Left kidney (tissue), 1 donor: ENCODE measurements at regions not wholly inside any gene's neighbourhood (a gene's known extent, or its start where the extent isn't known, plus 50 kb on each side); places are given as distances from the start of the nearest gene placed in this dataset.
A peak's percentile ranks its signal among the peaks of the same experiment; 100 is the strongest.

Experiments used
- DNase-seq: peaks from one replicate; pipeline ENCODE4 v3.0.0-alpha.2; 2013

DNA sequence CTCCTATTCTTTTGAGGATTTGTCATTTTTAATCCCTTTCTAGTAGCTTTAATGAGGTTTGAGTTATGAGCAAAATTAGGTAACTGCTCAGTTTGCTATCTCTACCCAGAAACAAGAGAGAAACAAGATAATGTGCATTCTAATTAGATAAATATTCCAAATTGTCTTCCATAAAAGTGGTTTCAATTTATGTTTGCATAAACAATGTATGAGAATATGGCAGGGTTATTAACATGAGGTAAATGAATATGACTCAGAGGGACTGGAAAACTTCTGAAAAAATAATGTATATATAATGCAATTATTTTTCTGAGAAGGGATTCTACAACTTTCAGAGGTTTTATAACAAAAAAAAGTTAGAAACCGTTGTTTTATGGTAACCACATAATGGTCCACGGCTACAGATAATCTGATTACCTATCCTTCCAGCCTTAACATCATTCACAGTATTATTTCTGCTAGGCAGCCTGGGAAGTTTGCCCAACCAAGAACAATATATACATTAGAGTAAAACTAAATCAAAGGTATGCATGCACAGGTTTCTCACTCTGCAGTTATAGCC, 101.2 kb downstream of the CRPPA start:
- no peak for DNase-seq

DNA sequence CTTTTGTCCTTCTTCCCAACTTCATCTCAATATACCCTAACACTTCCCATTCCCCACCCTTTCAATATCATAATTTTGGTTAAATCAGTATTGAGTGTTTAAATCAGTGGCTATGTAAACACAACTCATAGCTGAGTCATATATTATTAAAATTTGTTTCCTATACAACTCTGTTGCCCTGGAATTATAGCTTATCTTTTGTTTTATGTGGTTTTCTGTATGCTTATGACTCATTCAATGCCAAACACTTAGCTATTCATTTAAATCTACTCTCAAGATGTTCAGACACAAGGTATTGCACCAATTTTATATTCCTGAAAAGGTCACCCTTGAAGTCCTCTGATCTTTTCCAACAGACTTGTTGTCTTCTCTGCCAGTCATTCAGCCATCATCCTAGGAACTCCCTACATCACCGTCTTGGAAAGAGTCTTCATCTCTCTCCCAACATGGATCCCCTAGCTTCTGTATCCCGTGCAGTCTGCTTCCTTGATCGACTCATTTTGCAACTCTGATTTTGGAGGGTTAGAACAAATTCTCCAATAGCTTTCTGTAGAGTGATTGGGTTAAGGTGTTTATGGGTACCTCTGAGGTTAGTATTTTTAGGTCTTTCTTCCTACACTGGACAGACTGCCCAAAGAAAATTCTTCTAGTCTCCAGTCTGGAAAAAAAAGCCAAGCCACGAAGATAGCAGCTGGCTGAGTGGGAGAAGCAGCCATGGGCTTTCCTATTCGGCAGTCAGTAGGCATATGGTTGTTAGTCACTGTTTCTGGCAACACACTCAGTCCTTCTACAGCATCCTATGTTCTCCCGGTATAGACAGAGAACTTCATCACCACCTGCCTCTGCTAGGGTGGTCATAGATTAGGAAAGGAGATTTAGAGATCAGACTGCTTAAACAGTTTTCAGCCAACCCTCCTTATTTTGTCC, 102.1 kb downstream of the CRPPA start:
- DNase-seq, result no peak

DNA sequence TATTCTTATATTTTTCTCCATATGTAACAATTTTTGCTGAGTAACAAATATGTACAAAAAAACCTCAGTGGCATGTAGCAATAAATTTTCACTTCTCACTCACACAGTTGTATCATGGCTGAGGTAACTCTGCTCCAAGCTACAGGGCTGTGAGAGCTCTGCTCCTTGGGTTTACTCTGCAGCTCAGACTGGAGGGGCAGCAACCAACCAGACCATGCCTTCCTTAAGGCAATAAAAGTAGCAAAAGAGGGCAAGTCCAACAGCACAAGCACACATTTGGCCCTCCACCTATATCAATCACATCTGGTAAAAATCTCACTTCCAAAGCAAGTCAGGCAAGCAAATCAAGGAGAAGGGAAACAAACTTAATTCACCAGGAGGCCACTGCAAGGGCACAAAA, 102.9 kb downstream of the CRPPA start:
- DNase-seq, result no peak

DNA sequence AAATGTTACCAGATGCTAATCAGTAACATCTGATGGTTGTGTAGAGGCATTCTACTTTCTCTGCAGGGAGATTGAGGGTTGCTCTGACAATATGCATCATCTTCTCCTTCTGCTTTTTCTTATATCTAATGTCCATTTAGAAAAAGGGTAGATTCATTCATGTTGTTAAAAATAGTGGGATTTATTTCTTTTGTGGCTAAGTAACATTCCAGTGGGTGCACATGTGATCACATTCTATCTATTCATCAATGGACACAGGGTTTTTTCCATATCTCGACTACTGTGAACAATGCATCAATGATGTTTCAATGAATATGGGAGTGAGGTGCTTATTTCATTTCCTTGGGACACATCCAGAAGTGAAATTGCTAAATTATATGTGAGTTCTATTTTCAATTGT, 103.9 kb downstream of the CRPPA start:
- no peak for DNase-seq

DNA sequence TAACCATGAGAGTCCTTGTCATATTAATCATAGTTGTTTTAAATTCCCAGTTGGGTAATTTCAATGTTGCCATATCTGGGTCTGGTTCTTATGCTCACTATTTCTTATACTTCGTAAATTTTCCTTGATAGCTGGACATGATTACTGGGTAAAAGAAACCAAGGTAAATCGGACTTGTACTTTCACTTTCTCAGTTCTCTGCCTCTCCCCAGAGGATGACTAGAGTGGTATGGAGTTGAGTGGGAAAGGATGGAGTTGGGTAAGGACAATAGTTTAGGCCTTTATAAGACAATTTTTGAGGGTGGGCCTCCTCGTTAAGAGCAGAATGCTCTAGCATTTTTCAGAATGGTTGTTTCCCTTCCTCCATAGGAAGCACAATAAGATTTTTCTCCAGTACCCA, 106.1 kb downstream of the CRPPA start:
- DNase-seq, result no peak

DNA sequence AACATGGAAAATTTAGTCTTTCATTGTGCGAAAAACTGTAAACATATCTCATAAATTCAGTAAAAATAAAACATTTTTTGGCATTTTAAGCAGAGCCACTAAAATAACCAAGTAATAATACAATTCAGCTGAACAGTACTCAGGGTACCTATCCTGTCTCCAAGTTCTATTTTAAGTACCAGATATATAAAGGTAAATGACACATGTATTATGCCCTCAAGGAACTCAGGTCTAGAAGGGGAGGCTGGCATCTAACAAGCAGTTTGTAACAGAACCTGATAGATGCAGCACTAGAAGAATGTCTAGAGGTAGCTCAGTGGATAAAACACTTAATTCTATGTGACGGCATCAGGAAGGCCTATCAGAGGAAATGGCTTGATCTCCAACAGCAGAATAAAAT, 112.2 kb downstream of the CRPPA start:
- no peak for DNase-seq

DNA sequence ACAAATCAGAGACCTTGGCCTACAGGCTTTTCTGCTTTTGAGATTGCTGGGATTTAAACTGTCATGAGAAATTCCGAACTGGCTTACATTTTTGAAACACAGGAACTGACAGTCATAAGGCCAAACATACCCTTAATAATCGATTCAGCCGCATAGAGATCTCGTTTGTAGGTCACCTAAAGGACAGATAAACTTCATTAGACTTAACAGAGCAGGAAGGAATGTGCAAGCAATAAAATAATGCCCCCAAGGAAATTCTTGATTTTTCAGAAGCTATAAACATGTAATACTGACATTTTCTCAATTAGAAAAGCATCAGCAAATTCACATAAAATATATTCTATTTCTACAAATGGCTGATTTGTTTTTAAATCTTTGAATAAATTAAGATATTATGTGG, 120.0 kb downstream of the CRPPA start:
- no peak for DNase-seq

DNA sequence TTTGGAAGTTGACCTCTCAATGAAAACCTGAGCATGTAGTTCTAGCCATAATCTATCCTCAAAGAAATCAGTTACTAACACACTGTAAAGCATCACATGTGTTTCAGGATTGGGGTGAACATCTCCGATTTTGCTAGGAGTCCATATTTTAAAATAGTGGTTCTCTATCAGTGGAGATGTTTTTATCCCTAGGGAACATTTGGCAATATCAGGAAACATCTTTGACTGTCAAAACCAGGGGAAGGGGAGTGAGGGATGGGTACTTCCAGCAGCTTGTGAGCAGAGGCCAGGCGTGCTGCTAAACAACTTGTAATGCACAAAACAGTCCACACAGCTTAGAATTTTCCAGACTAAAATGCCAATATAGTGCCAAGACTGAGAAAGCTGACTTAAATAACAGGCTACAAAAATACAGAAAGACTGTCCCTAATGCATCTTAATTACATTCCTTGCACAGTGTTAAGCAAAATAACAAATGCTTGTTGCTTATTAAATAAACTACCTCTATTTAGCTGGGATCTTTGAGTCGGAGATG, 120.9 kb downstream of the CRPPA start:
- DNase-seq, result no peak

DNA sequence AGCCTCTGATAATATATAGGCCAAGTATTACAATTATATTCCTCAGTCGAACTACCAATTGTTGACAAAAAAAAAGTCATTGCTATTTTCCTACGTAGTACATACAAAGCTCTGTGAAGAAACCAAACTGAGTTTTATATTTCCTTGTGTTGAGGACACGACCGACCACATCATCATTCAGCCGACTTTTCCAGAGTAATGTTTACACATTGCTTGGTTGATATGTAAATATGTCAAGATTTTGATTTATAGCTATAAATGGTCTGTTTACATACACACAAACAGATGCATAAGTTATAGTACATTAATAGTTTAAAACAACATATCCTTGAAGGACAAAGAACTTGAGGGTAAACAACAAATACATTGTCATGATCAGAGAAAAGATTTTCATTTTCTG, 121.5 kb downstream of the CRPPA start:
- no peak for DNase-seq

DNA sequence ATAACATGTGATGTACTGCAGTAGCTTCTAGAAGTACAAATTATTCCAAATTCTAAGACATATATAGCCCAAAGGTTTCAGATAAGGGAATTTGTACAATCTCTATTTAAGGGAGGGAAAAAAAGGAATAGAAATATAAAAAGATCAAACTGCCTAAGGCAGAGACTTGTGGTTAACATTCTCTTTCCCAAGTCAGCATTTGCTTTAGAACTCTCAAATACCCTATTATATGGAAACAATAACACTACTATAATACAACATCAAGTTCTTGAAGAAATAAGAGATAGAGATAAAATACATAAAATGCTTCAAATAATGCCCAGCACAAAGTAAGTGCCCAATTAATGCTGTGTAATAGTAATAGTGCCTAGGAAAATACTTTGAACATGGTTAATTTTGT, 123.1 kb downstream of the CRPPA start:
- DNase-seq, result no peak

DNA sequence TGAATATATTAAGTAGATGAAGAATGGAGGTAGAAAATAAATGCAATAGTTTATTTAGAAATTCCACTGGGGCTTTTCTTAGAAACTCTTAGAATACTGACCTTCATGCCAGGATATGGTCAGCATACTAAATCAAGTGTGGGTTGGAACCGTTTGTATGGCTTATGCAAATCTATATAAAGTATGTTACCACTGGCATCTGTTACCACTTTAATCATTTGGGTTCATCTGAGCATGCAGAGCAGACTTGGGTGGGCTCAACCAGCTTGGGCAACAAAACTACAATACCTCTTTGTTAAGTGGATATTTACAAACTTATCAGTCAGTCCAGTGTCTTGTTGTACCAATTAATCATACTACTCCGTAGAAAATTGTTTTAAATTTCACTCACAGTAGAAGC, 125.8 kb downstream of the CRPPA start:
- DNase-seq, result no peak

DNA sequence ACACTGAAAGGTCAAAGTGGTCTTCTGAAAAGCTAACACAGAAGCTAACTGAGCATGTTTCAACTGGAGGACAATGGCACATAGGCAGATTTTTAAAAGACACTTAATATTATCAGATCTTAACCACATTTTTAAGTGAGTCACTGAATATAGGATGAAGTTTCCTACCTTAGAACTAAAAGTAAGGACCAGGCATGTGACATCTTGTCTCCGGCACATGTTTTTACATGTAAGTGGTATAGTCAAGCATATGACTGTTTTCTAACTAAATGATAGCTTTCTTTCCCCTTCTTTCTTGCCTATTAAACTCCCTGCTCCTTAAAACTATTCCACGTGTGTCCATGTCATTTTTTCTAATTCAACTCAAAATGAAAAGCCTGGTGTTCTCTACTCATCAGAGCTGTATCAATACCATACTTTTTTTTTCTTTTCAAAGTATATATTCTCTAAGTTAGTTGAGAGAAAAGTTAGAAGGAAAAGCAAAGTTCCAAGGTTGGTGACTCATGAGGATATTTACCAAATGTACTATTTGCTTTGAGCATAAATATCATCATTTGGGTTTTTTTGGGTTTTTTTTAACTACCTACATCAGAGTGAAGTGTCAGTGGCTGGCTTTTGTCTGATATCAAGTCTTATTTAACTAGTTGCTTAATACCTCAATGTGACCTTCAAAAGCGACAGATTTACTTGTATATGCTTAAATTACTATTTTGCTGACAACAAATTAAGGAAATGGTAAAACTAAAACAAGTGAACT, 127.5 kb downstream of the CRPPA start:
- DNase-seq, result no peak

DNA sequence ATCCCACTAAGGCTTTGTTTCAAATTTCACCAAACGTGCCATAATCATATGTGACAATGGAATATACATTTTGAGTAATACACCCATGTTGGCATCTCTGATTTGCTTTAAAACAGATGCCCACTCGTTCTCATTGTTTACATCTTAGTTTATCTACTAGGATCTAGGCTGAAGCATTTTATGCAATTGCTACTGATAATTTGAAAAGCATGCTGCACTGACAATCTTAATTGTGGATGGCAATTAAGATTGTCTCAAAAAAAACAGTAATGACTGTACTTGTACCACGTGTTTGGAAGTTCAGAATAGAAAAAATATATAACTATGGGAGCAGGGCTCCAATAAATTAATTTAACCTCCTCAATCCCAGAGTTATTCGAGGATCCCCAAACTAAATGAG, 136.8 kb downstream of the CRPPA start:
- no peak for DNase-seq

DNA sequence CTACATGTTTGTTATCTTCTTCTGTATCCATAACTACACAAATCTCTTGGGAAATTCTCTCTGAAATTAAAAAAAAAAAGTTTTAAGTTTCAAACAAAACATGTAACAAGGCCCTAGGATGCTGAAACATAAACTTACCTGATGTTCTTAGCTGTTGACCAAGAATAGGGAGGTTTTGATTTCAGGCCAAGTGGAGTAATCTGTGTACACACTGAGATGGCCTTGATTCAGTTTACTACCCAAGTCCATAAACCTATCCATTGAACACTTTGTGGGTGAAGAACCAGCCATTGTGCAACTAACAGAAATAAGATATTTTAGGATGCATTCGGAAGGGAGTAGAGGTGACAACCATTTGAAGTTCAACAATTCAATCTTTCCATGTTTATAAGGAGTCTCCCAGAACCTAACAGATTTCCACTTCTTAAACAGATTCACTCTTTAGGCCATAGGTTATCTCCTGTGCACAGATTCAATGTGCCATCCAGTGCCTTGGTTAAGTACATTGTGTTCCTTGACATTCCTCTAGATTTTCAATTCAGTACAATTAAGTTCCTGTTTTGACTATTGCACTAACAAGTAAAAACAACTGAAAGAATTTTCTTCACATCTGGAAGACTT, 143.1 kb downstream of the CRPPA start:
- no peak for DNase-seq

DNA sequence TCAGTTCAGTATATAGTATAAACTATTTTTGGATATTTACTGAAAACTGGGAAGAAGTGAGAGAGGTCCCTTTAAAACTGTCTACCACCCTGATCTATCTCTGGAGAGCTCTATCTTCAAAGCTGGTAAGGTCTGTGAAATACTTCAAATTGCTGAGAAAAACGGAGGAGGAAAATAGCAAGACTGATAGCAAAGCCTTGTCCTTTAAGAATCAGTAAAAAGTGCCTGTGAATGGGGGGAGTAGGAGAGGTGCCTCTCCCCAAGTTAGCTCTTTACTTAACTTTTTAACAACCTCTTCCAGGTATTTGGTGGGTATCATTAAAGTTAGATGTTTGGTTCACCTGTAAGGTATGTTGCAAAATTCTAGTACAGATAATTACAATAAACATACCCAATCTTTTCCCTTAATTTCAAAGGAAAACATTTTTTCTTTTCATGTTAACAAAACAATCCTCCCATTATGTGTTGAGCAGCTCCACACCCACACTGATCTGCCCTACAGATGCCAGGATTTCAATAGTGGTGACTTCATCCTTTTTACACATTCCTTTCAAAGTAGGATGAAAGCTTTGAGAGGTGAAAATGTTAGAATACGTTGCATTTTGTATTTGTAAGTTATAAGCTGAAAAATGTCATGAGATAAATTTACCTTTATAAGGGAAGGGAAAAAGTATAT, 149.2 kb downstream of the CRPPA start:
- no peak for DNase-seq

DNA sequence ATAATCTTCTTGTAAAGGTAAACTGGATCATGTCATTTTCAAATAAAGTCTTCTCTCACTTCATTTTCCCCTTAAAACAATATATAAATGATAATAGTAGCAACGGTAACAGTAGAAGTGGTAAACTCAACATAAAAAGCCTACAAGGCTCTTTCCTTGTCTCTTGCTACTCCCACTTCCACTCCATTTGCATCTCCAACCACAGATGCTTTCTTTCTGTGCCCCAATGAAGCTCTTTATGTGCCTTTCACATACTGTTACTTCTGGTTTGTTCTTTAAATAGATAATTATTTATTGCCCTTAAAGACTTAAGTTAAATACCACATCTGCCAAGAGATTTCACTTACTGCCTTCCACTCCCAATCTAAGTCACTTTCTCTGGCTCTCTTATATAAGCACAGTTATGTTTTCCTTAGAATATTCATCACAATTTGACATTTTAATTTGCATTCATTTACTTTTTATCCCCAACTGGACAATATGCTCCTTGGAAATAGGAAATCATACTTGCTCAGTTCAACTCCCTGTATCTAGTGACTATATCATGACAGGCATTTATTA, 149.9 kb downstream of the CRPPA start:
- peak; percentile 18 for DNase-seq

DNA sequence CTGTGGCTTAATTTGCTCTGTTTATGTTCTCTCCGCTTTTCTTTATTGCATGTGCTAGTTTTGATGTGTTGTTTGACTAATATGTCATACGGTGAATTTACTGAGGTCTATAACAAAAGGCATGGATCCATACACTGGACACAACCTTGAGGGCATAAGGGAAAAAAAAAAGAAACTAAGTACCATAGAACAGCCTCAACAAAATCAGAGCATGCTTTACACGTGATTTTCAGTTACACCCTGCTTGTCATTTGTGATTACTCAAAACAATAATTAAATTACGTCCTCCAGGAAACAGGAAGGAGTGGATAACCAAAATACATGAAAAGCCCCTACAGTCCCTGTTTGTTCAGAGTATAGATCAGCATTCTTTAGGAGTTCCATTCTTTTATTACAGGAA, 150.5 kb downstream of the CRPPA start:
- no peak for DNase-seq

DNA sequence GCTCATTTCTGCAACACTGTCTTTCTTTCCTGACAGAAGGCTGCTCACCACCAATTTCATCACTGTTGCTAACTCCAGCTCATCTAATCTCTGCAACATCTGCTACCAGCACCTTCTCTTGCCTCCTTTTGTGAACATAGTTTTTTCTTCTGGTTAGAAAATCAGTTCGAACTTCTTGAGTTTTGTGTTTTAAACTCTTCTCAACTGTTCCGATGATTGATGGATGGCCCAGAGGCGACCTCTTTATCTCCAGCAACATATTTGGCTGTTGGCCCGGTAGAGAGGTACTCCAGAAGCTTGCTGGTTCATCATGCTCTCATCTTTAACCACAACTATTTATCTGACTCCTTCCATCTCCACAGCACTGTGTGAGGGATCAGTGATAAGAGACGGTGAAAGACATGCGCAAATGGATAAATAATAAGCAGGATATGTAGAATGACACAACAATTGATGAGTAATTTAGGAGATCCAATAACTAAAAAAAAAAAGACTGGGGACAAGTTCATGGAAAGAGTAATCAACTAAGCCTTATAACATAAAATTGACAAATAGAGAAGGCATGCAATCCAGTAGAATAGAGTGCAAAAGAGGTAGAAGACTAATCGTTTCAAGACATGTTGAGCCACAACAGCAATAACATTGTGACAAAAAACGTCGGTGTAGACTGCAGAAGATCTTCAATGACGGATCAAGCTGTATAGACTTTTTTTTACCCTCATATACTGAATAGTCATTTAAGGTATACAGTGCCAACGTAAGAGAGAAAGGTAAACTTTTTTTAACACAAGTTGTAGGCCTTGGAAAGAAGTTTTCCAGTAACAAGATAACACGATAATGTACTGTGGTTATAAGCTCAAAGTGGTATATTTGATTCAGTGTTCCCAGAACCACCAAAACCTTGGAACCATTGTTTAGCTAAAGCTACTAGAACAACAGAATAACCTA, 152.2 kb downstream of the CRPPA start:
- no peak for DNase-seq

DNA sequence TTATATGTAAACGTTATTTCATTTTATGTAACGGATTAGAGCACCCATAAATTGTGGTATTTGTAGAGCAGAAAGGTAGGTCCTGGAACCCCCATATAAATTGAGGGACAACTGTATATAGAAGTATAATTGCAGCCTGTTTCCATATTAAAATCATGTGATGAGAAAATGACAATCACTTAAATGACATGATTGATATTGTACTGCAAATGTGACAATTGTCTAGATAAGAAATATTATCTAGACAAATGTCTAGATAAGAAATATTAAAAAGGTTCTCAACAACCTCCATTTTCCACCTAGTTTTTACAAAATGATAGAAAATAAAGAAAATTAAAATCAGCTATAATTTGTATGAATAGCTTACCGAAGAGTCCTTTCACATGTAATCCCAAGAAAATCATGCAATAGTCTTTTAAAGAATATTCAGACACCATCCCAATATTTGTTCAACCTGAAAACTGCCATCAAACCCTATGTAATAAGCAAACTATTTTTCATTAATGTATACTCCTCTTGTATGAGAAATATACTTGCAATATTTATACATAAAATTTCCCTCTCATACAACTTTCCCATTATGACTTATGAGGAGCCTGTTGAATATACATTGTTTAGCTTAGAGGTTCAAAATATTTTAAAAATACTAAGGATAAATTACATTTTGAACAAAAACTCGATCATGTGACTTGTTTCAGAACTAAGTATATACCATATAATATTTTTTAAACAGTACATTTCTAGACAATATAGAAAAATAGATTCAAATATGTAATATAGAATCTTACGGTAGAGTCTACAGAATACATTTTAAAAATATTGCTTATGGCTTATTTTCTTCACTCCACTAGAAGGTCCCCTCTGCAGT, 153.2 kb downstream of the CRPPA start:
- no peak for DNase-seq
